ENCODE measurements at regions not wholly inside any gene's neighbourhood (a gene's known extent, or its start where the extent isn't known, plus 50 kb on each side); places are given as distances from the start of the nearest gene placed in this dataset.

- Histone ChIP-seq H4K20me1 (ENCODE audit: insufficient read depth) (no peaks in the 10 kb centered on the region), H3K9ac (ENCODE audit: low read length) (no peak overlapping the region), H3K79me2 (replicated peaks; ENCODE audit: insufficient read depth, low read length) (no peaks in the 10 kb centered on the region), H3K4me3 (ENCODE audit: low read length) (no peak overlapping the region), H3K27me3 (ENCODE audit: insufficient read depth, low read depth, low read length) (no peaks in the 10 kb centered on the region), H3K9me2 (ENCODE audit: insufficient read depth, low read length) (no peaks in the 10 kb centered on the region), H3K27ac (ENCODE audit: low read length) (no peak overlapping the region), H3K36me3 (ENCODE audit: insufficient read depth, low read length) (no peaks in the 10 kb centered on the region), H2AFZ (ENCODE audit: low read depth, low read length) (no peak overlapping the region), H3K4me2 (ENCODE audit: low read length) (no peak overlapping the region), H3K9me3 (ENCODE audit: low read length) (no peaks in the 10 kb centered on the region), H3F3A (ENCODE audit: insufficient read depth, low read length, poor library complexity, severe bottlenecking) (no peaks in the 10 kb centered on the region)
- TF ChIP-seq CTCF (IDR thresholded peaks at IDR 0.05; ENCODE audit: poor library complexity, severe bottlenecking) (no peak), SMC3 (conservative IDR thresholded peaks at IDR 0.05; ENCODE audit: poor library complexity) (no peak), MXI1 (conservative IDR thresholded peaks at IDR 0.05; ENCODE audit: poor library complexity, severe bottlenecking) (no peak), REST (IDR thresholded peaks at IDR 0.05; ENCODE audit: borderline replicate concordance) (no peak), TAF1 (IDR thresholded peaks at IDR 0.05; ENCODE audit: low read depth) (no peak), EP300 (conservative IDR thresholded peaks at IDR 0.05; ENCODE audit: poor library complexity, severe bottlenecking) (no peak), POLR2AphosphoS5 (IDR thresholded peaks at IDR 0.05) (no peak), RAD21 (conservative IDR thresholded peaks at IDR 0.05) (no peak)
Observed at GRCh38 chr4:81850701-81851100, 379.0 kb upstream of the RASGEF1B start.

- H3K9me2 ChIP-seq (ENCODE audit: insufficient read depth, low read length): no peaks in the 10 kb centered on the region
- no peaks in the 10 kb centered on the region for H3K9me3 ChIP-seq (ENCODE audit: low read length)
- no peaks in the 10 kb centered on the region for H4K20me1 ChIP-seq (ENCODE audit: insufficient read depth)
- no peak overlapping the region for H3K27ac ChIP-seq (ENCODE audit: low read length)
- no peaks in the 10 kb centered on the region for H3F3A ChIP-seq (ENCODE audit: insufficient read depth, low read length, poor library complexity, severe bottlenecking)
- no peaks in the 10 kb centered on the region for H3K27me3 ChIP-seq (ENCODE audit: insufficient read depth, low read depth, low read length)
- H3K4me2 ChIP-seq (ENCODE audit: low read length): no peak overlapping the region
- H3K36me3 ChIP-seq (ENCODE audit: insufficient read depth, low read length): no peaks in the 10 kb centered on the region
- no peak for TF ChIP-seq RAD21 (conservative IDR thresholded peaks at IDR 0.05)
- TF ChIP-seq TAF1 (IDR thresholded peaks at IDR 0.05; ENCODE audit: low read depth): no peak
- no peak for TF ChIP-seq EZH2 (IDR thresholded peaks at IDR 0.05; ENCODE audit: borderline replicate concordance, insufficient read depth, low read length, poor library complexity, severe bottlenecking)
- TF ChIP-seq CTCF (IDR thresholded peaks at IDR 0.05; ENCODE audit: poor library complexity, severe bottlenecking): no peak
- H3K4me3 ChIP-seq (ENCODE audit: low read length): no peak overlapping the region
- H2AFZ ChIP-seq (ENCODE audit: low read depth, low read length): no peak overlapping the region
- no peak overlapping the region for H3K9ac ChIP-seq (ENCODE audit: low read length)
- no peaks in the 10 kb centered on the region for H3K79me2 ChIP-seq (replicated peaks; ENCODE audit: insufficient read depth, low read length)
Observed at GRCh38 chr4:81845761-81846160, 374.1 kb upstream of the RASGEF1B start.
